ENCODE measurements at regions not wholly inside any gene's neighbourhood (a gene's known extent, or its start where the extent isn't known, plus 50 kb on each side); places are given as distances from the start of the nearest gene placed in this dataset.

GRCh38 chr18:41783879-41784278, 171.2 kb upstream of the PIK3C3 start:
- no peak overlapping the region for H3K9ac ChIP-seq (ENCODE audit: low read length in 3 of 3)
- no peaks in the 10 kb centered on the region for H3K36me3 ChIP-seq (ENCODE audit: control insufficient read depth in 2 of 3, insufficient read depth in 3 of 3, low read length in 3 of 3)
- no peaks in the 10 kb centered on the region for H3K27me3 ChIP-seq (ENCODE audit: control insufficient read depth, insufficient read depth, low read length)
- intact Hi-C loops (cut with DNase I), result no loop called here
- no peaks in the 10 kb centered on the region for H3K9me3 ChIP-seq (ENCODE audit: control insufficient read depth in 2 of 3, insufficient read depth in 1 of 3, low read length in 3 of 3)
- FAIRE-seq (no peak), DNase-seq (no peak)
- no peak for TF ChIP-seq CTCF (IDR thresholded peaks at IDR 0.05; ENCODE audit: borderline replicate concordance, extremely low read depth, insufficient read depth)
- no peak overlapping the region for H3K27ac ChIP-seq (ENCODE audit: low read depth in 2 of 2, low read length in 2 of 2)
- H3K4me3 ChIP-seq (ENCODE audit: low read length in 3 of 3), result no peak overlapping the region
- H3K4me1 ChIP-seq (ENCODE audit: control insufficient read depth in 2 of 3, insufficient read depth in 2 of 3, low read depth in 1 of 3, low read length in 3 of 3), result no peaks in the 10 kb centered on the region

- Histone ChIP-seq H3K27ac (ENCODE audit: low read depth in 2 of 2, low read length in 2 of 2) (no peak overlapping the region), H3K27me3 (ENCODE audit: control insufficient read depth, insufficient read depth, low read length) (no peaks in the 10 kb centered on the region), H3K9ac (ENCODE audit: low read length in 3 of 3) (no peak overlapping the region), H3K36me3 (ENCODE audit: control insufficient read depth in 2 of 3, insufficient read depth in 3 of 3, low read length in 3 of 3) (no peaks in the 10 kb centered on the region), H3K9me3 (ENCODE audit: control insufficient read depth in 2 of 3, insufficient read depth in 1 of 3, low read length in 3 of 3) (no peaks in the 10 kb centered on the region), H3K4me3 (ENCODE audit: low read length in 3 of 3) (no peak overlapping the region), H3K4me1 (ENCODE audit: control insufficient read depth in 2 of 3, insufficient read depth in 2 of 3, low read depth in 1 of 3, low read length in 3 of 3) (no peaks in the 10 kb centered on the region)
- DNase-seq (no peak), FAIRE-seq (no peak)
- intact Hi-C loops (cut with DNase I), result no loop called here
- TF ChIP-seq CTCF (IDR thresholded peaks at IDR 0.05; ENCODE audit: borderline replicate concordance, extremely low read depth, insufficient read depth), result no peak
Measured at GRCh38 chr18:41783065-41783818, 171.8 kb upstream of the PIK3C3 start.

- TF ChIP-seq CTCF (IDR thresholded peaks at IDR 0.05; ENCODE audit: borderline replicate concordance, extremely low read depth, insufficient read depth), result no peak
- DNase-seq (peak in 3 of 5 donors; percentile 23 to 68 (median 47)), FAIRE-seq (no peak)
- intact Hi-C loops (cut with DNase I), result no loop called here
- no peaks in the 10 kb centered on the region for H3K36me3 ChIP-seq (ENCODE audit: control insufficient read depth in 2 of 3, insufficient read depth in 3 of 3, low read length in 3 of 3)
- H3K4me1 ChIP-seq (ENCODE audit: control insufficient read depth in 2 of 3, insufficient read depth in 2 of 3, low read depth in 1 of 3, low read length in 3 of 3), result no peaks in the 10 kb centered on the region
- H3K27ac ChIP-seq (ENCODE audit: low read depth in 2 of 2, low read length in 2 of 2), result no peak overlapping the region
- H3K4me3 ChIP-seq (ENCODE audit: low read length in 3 of 3), result no peak overlapping the region
- H3K27me3 ChIP-seq (ENCODE audit: control insufficient read depth, insufficient read depth, low read length), result no peaks in the 10 kb centered on the region
- H3K9ac ChIP-seq (ENCODE audit: low read length in 3 of 3), result no peak overlapping the region
- H3K9me3 ChIP-seq (ENCODE audit: control insufficient read depth in 2 of 3, insufficient read depth in 1 of 3, low read length in 3 of 3), result no peaks in the 10 kb centered on the region
Measured at GRCh38 chr18:41771973-41772372, 183.1 kb upstream of the PIK3C3 start.

- no peak for DNase-seq
- H3K9ac ChIP-seq (ENCODE audit: low read length in 3 of 3), result no peak overlapping the region
- no peak overlapping the region for H3K4me3 ChIP-seq (ENCODE audit: low read length in 3 of 3)
- H3K27me3 ChIP-seq (ENCODE audit: control insufficient read depth, insufficient read depth, low read length), result no peaks in the 10 kb centered on the region
- no peak for TF ChIP-seq CTCF (IDR thresholded peaks at IDR 0.05; ENCODE audit: borderline replicate concordance, extremely low read depth, insufficient read depth)
- H3K27ac ChIP-seq (ENCODE audit: low read depth in 2 of 2, low read length in 2 of 2), result no peak overlapping the region
- no peak for FAIRE-seq
- H3K36me3 ChIP-seq (ENCODE audit: control insufficient read depth in 2 of 3, insufficient read depth in 3 of 3, low read length in 3 of 3), result no peaks in the 10 kb centered on the region
- no peaks in the 10 kb centered on the region for H3K4me1 ChIP-seq (ENCODE audit: control insufficient read depth in 2 of 3, insufficient read depth in 2 of 3, low read depth in 1 of 3, low read length in 3 of 3)
- H3K9me3 ChIP-seq (ENCODE audit: control insufficient read depth in 2 of 3, insufficient read depth in 1 of 3, low read length in 3 of 3), result no peaks in the 10 kb centered on the region
- intact Hi-C loops (cut with DNase I), result no loop called here
Measured at GRCh38 chr18:41769265-41769664, 185.8 kb upstream of the PIK3C3 start.
